Activated T-cell treated with anti-CD3 and anti-CD28 coated beads, Interleukin-2, amount 50 U/mL, for 72 hours (primary cell): ENCODE measurements at regions not wholly inside any gene's neighbourhood (a gene's known extent, or its start where the extent isn't known, plus 50 kb on each side); places are given as distances from the start of the nearest gene placed in this dataset.
"Not testable (repeated sequence)": the region's sequence is repeated elsewhere in the genome, so short reads cannot be mapped to it uniquely, and the experiment has no call there.

Source experiments
- ATAC-seq, 2 donors: fragments of 150-1000 bp; cut with Tn5 transposase; replicated peaks in 1 of 2; 2 replicates each; pipeline ENCODE4 v1.10.0; 2021; ENCODE audit warnings: moderate library complexity in 2 of 2, mild to moderate bottlenecking in 1 of 2
- DNase-seq, 2 donors: peaks; one replicate each; pipeline ENCODE4 v3.0.0; 2021 to 2022; ENCODE audit warnings: mixed read lengths in 1 of 2
- H3K27ac Mint-ChIP-seq: one replicate; pipeline ENCODE4 v1.8.0; 2022; ENCODE audit warnings: mild to moderate bottlenecking, moderate library complexity, mixed read lengths
- H3K27me3 Mint-ChIP-seq: one replicate; pipeline ENCODE4 v1.8.0; 2022; ENCODE audit warnings: low read depth, mixed read lengths
- H3K36me3 Mint-ChIP-seq, 2 donors: one replicate each; pipeline ENCODE4 v1.8.0; 2022; ENCODE audit warnings: mixed read lengths in 2 of 2, mild to moderate bottlenecking in 1 of 2; ENCODE audit not compliant: insufficient read depth in 2 of 2
- H3K4me1 Mint-ChIP-seq: one replicate; pipeline ENCODE4 v1.8.0; 2022; ENCODE audit warnings: low read depth, mixed read lengths
- H3K4me3 Mint-ChIP-seq, 2 donors: one replicate each; pipeline ENCODE4 v1.8.0; 2022; ENCODE audit warnings: mild to moderate bottlenecking in 2 of 2, mixed read lengths in 2 of 2, moderate library complexity in 2 of 2
- H3K9me3 Mint-ChIP-seq, 2 donors: one replicate each; pipeline ENCODE4 v1.8.0; 2022; ENCODE audit warnings: mixed read lengths in 2 of 2

DNA sequence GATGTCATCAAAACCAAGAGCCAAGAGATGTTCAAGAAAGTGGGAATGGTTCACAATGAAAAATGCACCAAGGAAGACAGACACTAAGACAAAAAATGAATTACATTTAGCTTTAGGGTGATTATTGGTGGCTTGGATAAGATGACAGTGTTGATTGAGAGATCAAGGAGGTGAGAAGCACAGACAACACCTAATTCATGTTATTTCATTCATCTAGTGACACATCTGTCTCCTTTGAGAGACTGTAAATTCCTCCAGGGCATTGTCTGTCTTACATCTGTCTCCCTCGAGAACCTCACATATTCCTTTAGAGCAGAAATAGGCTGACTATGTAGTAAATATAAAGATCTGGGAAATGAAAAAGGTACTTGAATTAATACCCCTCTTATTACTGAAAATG, 94.2 kb upstream of the SMIM31 start:
- Mint-ChIP-seq H3K9me3 (peaks cover 10 to 12% of the 10 kb centered on the region in 2 donors), H3K4me1 (no peaks in the 10 kb centered on the region), H3K4me3 (no peak overlapping the region), H3K27me3 (no peaks in the 10 kb centered on the region), H3K27ac (no peak overlapping the region), H3K36me3 (no peaks in the 10 kb centered on the region)
- ATAC-seq, result no peak
- DNase-seq, result no peak

DNA sequence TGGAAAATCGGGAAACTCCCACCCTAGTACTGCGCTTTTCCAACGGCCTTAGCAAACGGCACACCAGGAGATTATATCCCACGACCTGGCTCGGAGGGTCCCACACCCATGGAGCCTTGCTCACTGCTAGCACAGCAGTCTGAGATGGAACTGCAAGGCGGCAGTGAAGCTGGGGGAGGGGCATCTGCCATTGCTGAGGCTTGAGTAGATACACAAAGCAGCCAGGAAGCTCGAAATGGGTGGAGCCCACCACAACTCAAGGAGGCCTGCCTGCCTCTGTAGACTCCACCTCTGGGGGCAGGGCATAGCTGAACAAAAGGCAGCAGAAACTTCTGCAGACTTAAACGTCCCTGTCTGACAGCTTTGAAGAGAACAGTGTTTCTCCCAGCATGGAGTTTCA, 77.8 kb upstream of the SMIM31 start:
- H3K27ac Mint-ChIP-seq, H3K9me3 Mint-ChIP-seq, H3K4me3 Mint-ChIP-seq, ATAC-seq, H3K4me1 Mint-ChIP-seq, DNase-seq, H3K36me3 Mint-ChIP-seq, H3K27me3 Mint-ChIP-seq: not testable (repeated sequence)

DNA sequence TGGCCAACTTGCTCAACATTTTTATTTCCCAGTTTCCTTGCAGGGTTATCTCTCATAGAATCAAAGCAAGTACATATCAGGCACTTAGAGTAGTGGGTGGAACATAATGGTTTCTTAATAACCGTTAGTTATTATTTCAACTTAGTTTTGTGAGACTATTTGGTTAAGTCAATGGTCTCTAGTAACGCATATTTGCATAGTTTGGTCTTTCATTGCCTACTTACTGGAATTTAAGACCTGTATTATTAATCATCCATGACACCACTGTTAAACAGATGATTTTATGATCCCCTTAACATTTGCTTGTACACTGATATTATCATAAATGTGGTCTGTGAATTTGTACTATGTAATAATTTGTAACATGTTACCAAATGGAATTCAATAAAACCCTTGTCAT, 70.9 kb upstream of the SMIM31 start:
- DNase-seq (no peak), ATAC-seq (no peak)
- no peak overlapping the region for H3K27ac Mint-ChIP-seq
- no peaks in the 10 kb centered on the region for H3K27me3 Mint-ChIP-seq
- no peak overlapping the region for H3K4me3 Mint-ChIP-seq
- H3K4me1 Mint-ChIP-seq, result no peaks in the 10 kb centered on the region
- H3K9me3 Mint-ChIP-seq, result no peaks in the 10 kb centered on the region
- no peaks in the 10 kb centered on the region for H3K36me3 Mint-ChIP-seq

DNA sequence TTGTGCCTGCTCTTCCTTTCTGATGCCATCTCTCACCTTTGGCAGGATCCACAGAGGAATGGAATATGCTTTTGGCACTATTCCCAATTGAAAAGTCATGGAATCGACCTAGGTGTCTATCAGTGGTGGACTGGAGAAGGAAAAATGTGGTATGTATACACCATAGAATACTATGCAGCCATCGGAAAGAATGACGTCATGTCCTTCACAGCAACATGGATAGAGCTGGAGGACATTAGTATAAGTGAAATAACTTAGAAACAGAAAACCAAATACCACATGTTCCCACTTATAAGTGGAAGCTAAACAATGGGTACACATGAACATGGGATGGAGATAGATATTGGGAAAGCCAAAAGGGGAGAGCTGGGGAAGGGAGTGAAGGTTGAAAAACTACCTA, 58.3 kb upstream of the SMIM31 start:
- no peak overlapping the region for H3K4me3 Mint-ChIP-seq
- no peaks in the 10 kb centered on the region for H3K36me3 Mint-ChIP-seq
- no peaks in the 10 kb centered on the region for H3K27me3 Mint-ChIP-seq
- no peaks in the 10 kb centered on the region for H3K9me3 Mint-ChIP-seq
- no peak for DNase-seq
- no peaks in the 10 kb centered on the region for H3K4me1 Mint-ChIP-seq
- H3K27ac Mint-ChIP-seq, result no peak overlapping the region
- no peak for ATAC-seq

DNA sequence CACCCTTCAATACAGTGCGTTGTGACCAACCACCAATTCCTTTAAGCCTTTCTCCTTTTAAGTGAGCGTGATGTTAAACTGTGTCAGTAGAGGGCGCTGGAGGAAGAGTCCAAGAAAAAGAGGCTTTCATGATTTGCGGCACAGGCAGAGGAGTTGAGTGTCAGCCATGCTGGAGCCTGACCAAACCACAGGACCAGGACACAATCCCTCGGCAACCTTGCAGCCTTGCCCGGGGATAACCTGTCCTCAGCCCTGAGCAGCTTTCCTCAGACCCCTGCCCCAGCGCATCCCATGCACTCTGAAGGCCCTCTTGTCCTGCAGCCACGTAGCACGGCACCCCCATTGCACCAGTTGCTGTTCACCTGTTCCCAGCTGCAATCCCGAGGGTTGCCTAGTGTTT, 53.5 kb upstream of the SMIM31 start:
- no peaks in the 10 kb centered on the region for H3K9me3 Mint-ChIP-seq
- H3K27ac Mint-ChIP-seq, result no peak overlapping the region
- no peak overlapping the region for H3K4me3 Mint-ChIP-seq
- ATAC-seq, result no peak
- no peaks in the 10 kb centered on the region for H3K36me3 Mint-ChIP-seq
- H3K27me3 Mint-ChIP-seq, result no peaks in the 10 kb centered on the region
- peak; percentile 1 to 5 for DNase-seq
- no peaks in the 10 kb centered on the region for H3K4me1 Mint-ChIP-seq

DNA sequence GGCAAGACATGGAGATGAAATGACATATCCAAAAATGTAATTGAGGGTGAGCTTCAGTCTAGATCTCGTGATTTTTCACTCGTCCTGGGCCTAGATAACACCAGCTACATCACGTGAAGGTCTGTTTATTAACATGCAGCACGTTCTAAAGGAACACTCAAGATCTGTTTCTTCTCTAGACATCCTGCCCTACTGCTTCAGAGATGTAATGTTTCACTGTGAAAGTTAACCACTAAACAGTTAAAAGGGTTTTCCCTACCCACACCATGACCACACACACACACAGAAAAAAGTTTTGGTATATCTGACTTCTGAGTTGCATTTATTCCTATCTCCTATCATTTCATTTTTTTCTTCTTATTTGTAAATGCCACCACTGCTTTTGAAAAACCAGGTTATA, 52.3 kb upstream of the SMIM31 start:
- no peak overlapping the region for H3K4me3 Mint-ChIP-seq
- H3K9me3 Mint-ChIP-seq, result no peaks in the 10 kb centered on the region
- H3K4me1 Mint-ChIP-seq, result no peaks in the 10 kb centered on the region
- H3K36me3 Mint-ChIP-seq, result no peaks in the 10 kb centered on the region
- DNase-seq (no peak), ATAC-seq (peak in 1 of 2 donors; percentile 28)
- H3K27me3 Mint-ChIP-seq, result no peaks in the 10 kb centered on the region
- no peak overlapping the region for H3K27ac Mint-ChIP-seq
